HG03520 (cell line): ENCODE measurements at regions not wholly inside any gene's neighbourhood (a gene's known extent, or its start where the extent isn't known, plus 50 kb on each side); places are given as distances from the start of the nearest gene placed in this dataset.
"Not testable (repeated sequence)": the region's sequence is repeated elsewhere in the genome, so short reads cannot be mapped to it uniquely, and the experiment has no call there.

Experiments
- ATAC-seq: cut with Tn5 transposase; IDR thresholded peaks from one replicate; pipeline ENCODE4 v1.9.1; 2021; ENCODE audit warnings: mild to moderate bottlenecking, moderate library complexity; ENCODE audit not compliant: unreplicated experiment

GRCh38 chr18:51447351-51448342, 250.2 kb upstream of the MEX3C start:
- ATAC-seq, result no peak

- no peak for ATAC-seq
Observed at GRCh38 chr18:51448949-51449348, 251.5 kb upstream of the MEX3C start.

GRCh38 chr18:51453594-51453993, 256.1 kb upstream of the MEX3C start:
- ATAC-seq, result no peak

- no peak for ATAC-seq
Observed at GRCh38 chr18:51458861-51459260, 261.4 kb upstream of the MEX3C start.

GRCh38 chr18:51461956-51462355, 264.5 kb upstream of the MEX3C start:
- no peak for ATAC-seq

- ATAC-seq, result no peak
Observed at GRCh38 chr18:51463483-51464136, 266.1 kb upstream of the MEX3C start.

- ATAC-seq, result no peak
Observed at GRCh38 chr18:51478908-51479307, 281.4 kb upstream of the MEX3C start.

GRCh38 chr18:51479736-51480135, 282.3 kb upstream of the MEX3C start:
- ATAC-seq, result no peak

GRCh38 chr18:51480407-51481261, 283.2 kb upstream of the MEX3C start:
- ATAC-seq, result no peak

GRCh38 chr18:51486735-51487366, 289.4 kb upstream of the MEX3C start:
- ATAC-seq, result no peak

- ATAC-seq, result no peak
Observed at GRCh38 chr18:51490417-51490816, 292.9 kb upstream of the MEX3C start.

- ATAC-seq, result no peak
Observed at GRCh38 chr18:51490860-51491259, 293.4 kb upstream of the MEX3C start.

GRCh38 chr18:51491678-51492372, 294.3 kb upstream of the MEX3C start:
- ATAC-seq, result no peak

GRCh38 chr18:51498085-51498855, 300.8 kb upstream of the MEX3C start:
- ATAC-seq, result no peak

- no peak for ATAC-seq
Observed at GRCh38 chr18:51503351-51503750, 305.9 kb upstream of the MEX3C start.

- no peak for ATAC-seq
Observed at GRCh38 chr18:51506811-51507210, 309.3 kb upstream of the MEX3C start.

- not testable (repeated sequence) for ATAC-seq
Observed at GRCh38 chr18:51508410-51508809, 310.9 kb upstream of the MEX3C start.

- no peak for ATAC-seq
Observed at GRCh38 chr18:51510020-51510419, 312.5 kb upstream of the MEX3C start.

- ATAC-seq, result no peak
Observed at GRCh38 chr18:51513517-51513916, 316.0 kb upstream of the MEX3C start.
